GM06990 (cell line): ENCODE measurements at regions not wholly inside any gene's neighbourhood (a gene's known extent, or its start where the extent isn't known, plus 50 kb on each side); places are given as distances from the start of the nearest gene placed in this dataset.

Source experiments
- DNase-seq: peaks from one replicate; pipeline ENCODE4 v3.0.0-alpha.2; 2011; ENCODE audit not compliant: insufficient read length; ENCODE audit errors: extremely low read depth
- H3K27me3 ChIP-seq: replicated peaks from 2 replicates; pipeline ENCODE4 v1.6.0; 2011; ENCODE audit warnings: low read length; ENCODE audit not compliant: control insufficient read depth, insufficient read depth
- H3K36me3 ChIP-seq: 2 replicates; pipeline ENCODE4 v1.5.1; 2011; ENCODE audit warnings: low read length; ENCODE audit not compliant: control insufficient read depth, insufficient read depth
- H3K4me3 ChIP-seq: replicated peaks from 2 replicates; pipeline ENCODE4 v1.5.1; 2011; ENCODE audit warnings: low read depth, mild to moderate bottlenecking, control low read depth, low read length
- TF ChIP-seq, protein P1 (sequence below): IDR thresholded peaks from 2 replicates; pipeline ENCODE4 v1.5.1; 2011; ENCODE audit warnings: low read length, control low read depth, mild to moderate bottlenecking, inconsistent platforms; ENCODE audit not compliant: insufficient read depth, poor library complexity, severe bottlenecking

DNA sequence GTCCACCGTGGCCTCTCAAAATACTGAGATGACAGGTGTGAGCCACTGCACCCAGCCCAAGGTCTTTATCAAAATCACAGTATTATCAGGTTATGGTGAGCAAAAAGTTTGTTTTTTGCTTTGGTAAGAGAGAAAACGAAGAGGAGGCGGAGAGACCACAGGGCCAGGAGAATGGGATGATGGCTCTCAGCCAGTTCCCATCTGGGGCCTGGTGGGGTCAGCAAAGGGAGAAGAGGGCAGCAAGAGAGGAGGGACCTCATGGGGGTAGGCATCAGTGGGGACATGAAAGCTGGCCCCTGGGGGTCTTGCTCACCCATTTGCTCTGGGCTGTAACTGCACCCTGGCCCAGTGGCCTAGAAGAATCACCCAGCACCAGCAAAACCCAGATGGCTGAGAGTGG is 190.2 kb downstream of the SHANK2 start:
- DNase-seq: no peak
- no peaks in the 10 kb centered on the region for H3K36me3 ChIP-seq
- TF ChIP-seq, protein P1, sequence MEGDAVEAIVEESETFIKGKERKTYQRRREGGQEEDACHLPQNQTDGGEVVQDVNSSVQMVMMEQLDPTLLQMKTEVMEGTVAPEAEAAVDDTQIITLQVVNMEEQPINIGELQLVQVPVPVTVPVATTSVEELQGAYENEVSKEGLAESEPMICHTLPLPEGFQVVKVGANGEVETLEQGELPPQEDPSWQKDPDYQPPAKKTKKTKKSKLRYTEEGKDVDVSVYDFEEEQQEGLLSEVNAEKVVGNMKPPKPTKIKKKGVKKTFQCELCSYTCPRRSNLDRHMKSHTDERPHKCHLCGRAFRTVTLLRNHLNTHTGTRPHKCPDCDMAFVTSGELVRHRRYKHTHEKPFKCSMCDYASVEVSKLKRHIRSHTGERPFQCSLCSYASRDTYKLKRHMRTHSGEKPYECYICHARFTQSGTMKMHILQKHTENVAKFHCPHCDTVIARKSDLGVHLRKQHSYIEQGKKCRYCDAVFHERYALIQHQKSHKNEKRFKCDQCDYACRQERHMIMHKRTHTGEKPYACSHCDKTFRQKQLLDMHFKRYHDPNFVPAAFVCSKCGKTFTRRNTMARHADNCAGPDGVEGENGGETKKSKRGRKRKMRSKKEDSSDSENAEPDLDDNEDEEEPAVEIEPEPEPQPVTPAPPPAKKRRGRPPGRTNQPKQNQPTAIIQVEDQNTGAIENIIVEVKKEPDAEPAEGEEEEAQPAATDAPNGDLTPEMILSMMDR: no peak
- no peak overlapping the region for H3K4me3 ChIP-seq
- H3K27me3 ChIP-seq: no peaks in the 10 kb centered on the region

DNA sequence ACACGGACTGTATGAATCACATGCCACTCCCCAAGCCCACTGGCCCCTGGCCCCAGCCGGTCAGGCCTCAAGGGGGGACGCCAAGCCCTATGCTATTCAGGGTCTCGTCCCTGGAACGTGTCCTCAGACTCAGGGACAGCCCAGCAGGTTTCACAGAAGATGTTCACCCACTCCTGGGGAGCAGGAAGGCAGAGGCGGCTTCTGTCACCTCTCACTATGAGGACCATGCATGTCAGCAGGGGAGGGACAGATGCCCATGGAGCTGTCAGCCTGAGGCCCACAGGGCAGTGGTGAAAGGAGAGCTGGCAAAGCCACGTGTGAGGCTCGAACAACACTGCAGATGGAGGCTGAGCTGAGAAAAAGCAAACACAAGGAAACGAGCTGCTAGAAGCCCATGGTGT is 192.0 kb downstream of the SHANK2 start:
- no peak for DNase-seq
- Histone ChIP-seq H3K4me3 (no peak overlapping the region), H3K36me3 (no peaks in the 10 kb centered on the region), H3K27me3 (no peaks in the 10 kb centered on the region)
- TF ChIP-seq, protein P1: no peak

DNA sequence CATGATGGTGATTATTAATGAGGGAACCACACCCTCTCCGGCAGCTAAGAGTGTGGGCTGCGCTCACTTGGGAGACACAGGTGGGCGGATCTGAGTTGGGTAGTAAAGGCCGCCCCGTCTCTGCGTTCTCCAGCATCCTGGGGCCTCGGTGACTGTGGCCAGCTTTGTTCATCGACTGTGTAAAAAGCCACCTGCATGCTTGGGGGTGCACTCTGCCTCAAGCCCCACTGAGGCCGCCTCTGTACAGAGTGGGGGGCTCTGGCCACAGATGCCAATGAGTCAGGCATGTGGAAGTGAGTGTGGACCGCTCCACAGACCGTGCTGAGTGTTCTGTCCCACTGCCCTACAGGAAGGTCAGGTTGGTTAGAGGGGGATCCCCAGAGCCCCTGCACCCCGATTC is 192.7 kb downstream of the SHANK2 start:
- no peak for DNase-seq
- H3K27me3 ChIP-seq: no peaks in the 10 kb centered on the region
- H3K36me3 ChIP-seq: no peaks in the 10 kb centered on the region
- TF ChIP-seq, protein P1: no peak
- H3K4me3 ChIP-seq: no peak overlapping the region

DNA sequence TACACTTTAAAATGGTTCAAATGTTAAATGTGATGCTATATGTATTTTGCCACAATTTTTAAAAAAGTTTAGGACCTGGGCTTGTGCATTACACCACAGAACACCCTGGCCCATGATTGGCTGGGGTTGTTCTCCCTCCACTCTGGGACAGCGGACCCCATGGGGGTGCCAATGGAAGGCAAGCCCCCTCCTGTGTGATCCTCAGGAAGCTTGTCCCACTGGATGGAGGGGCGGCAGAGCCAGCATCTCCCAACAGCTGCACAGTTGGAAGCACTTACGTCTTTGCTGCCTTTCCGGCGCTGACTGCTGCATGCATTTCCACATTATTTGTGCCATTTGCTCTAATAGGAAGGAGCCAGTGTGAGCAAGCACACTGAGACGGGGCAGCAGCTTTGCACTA is 196.5 kb downstream of the SHANK2 start:
- no peak for DNase-seq
- H3K27me3 ChIP-seq: no peaks in the 10 kb centered on the region
- no peaks in the 10 kb centered on the region for H3K36me3 ChIP-seq
- no peak overlapping the region for H3K4me3 ChIP-seq
- TF ChIP-seq, protein P1: no peak
